NCI-H526 (cell line): ENCODE measurements at regions not wholly inside any gene's neighbourhood (a gene's known extent, or its start where the extent isn't known, plus 50 kb on each side); places are given as distances from the start of the nearest gene placed in this dataset.
"Not testable (repeated sequence)": the region's sequence is repeated elsewhere in the genome, so short reads cannot be mapped to it uniquely, and the experiment has no call there.

Source experiments
- DNase-seq, 2 experiments: peaks; one replicate each; lab custom pipeline; 2025; lab: John Stamatoyannopoulos, UW

DNA sequence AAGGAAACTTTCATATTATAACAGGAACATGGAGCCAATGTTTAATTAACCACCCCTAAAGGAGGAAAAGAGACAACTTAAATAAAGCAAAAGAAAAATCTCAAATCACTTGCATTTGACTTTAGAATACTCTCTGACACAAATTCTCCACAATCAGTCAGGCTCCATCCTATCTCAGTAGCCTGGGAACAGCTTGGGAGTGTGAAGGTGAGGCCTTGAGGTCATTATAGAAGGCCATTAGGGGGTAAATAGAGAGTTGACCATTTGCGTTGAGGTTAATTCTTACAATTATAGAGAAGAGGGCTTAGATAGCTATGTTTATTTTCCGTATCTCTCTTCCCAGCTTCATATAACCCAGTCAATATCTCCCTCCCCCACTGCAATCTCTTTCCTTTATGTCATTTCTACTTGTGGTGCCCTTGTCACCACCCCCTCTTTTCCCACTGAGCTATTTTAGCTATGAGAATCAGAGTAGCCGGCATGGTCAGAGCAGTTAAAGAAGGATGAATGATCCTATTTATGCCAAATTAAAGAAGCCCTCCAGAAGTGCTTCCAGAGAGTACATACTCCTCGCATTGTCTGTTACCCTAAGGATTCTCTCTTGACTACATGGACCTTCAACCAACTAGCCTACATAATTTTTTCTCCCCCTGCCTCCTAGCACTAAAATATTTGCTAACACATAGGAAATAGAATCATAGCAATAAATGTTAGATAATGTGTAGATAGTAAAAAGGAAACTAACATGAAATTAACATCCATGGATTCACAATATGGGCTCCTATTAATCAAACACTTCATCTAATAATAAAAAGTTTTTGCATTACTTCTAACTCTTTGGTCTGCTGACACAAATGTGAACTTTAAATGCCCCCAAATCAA lies 135.2 kb upstream of the KRR1 start:
- no peak for DNase-seq

DNA sequence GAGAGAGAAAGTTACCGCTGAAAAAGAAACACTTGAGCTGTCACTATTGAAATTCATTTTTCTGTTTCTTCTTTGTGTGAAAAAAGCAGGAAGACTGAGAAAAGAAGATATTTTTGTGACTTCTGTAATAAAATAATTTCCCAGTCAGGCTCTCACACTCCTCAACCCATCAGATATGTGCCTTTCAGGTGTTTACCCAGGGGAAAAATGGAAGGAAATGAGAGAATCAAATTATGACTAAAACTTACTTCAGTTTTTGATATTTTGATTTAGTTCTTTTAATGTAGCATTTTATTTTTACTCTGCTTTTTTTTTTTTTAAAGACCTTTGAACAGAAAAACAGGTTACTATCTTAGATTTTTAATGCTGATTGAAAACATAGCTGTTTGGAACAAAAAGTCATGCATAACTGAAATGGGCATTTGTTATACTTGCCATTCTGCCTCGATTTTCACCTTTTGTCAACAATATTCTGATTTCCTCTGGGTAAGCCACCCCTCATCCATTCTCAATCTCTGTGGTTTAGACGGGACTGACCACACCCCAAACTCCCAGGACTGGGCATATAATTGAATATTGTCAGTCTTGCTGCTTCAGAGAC lies 133.2 kb upstream of the KRR1 start:
- no peak for DNase-seq

DNA sequence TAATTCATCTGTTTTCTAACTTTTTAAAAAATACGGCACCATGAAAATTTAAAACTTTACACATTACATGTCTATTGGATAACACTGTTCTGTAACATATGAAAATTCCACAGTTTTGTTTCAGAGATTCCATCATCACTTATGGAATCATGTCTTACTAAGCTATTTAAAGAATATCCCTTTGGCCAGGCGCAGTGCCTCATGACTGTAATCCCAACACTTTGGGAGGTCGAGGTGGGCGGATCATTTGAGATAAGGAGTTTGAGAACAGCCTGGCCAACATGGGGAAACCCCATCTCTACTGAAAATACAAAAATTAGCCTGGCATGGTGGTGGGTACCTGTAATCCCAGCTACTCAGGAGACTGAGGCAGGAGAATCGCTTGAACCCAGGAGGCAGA lies 131.7 kb upstream of the KRR1 start:
- DNase-seq: not testable (repeated sequence)

DNA sequence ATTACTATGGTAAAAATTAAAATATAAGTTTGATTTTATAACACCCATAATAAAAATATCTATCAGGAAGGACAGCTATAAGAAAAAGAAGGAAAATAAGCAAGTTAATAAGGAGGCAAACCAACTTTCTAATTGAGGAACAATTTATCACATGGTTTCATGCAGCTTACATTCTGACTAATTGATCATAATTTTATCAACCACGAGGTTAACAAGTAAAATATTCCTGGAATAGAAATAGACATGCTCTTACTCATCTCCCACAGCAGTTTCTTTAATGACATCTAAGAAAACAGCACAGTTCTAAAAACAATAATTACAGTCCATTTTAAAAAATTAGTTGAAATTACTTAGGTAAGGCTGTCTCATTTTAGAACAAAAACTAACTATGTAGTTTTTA lies 130.8 kb upstream of the KRR1 start:
- no peak for DNase-seq

DNA sequence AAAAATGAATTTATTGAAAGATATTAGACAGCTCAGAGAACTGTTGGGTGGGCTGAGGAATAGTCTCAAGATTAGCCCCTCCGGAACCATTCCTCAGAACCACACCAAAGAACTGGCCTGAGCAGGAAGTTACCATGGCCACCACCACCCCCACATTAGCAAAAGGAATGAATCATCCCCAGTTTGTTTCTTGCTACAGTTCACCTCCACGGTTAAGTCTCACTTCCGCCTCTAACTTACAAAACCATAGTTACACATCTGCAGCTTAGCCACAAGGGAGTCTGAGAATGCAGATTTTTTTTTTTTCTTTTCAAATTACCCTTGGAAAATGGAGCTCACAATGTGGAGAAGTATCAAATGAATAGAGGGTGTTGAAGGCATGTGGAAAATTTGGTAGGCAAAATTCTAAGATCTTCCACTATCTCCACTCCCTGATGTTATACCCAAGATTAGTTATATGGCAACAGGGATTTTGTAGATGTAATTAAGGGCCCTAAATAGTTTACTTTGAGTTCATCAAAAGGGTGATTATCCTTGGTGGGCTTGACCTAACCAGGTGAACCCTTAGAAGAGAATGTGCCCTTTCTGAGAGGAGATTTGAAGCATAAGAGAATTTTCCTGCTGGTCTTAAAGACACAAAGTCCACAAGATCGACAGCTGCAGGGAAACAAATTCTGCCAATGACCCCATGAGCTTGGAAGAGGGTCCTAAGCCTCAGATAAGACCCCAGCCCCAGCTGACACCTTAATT lies 129.8 kb upstream of the KRR1 start:
- no peak for DNase-seq

DNA sequence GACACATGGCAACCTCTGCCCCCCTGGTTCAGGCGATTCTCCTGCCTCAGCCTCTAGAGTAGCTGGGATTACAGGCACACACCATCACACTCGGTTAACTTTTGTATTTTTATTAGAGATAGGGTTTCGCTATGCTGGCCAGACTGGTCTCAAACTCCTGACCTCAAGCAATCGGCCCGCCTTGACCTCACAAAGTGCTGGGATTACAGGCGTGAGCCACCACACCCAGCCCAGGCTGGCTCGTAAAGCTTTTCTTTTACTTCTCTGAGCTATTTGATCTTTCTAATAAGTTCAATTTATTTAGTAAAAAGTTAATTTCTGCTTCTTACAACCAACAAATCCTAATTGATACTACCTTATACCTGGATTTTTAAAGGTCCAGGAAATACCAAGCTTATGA lies 127.4 kb upstream of the KRR1 start:
- no peak for DNase-seq

DNA sequence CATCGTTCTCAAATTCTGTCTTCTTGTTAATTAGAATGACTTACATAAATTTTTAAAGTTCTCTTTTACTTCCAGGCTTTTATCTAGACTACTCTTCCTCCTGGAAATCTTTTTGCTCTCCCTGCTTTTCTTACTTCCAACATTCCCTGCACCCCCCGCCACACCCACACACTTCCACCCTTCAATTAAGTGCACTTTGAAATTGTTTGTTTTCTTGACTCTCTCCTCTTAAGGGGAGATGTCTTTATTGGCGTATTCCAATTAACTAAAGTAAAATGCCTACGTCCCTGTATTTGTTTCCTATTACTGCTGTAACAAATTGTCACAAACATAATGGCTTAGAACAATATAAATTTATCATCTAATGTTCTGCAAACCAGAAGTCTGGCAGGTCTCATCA lies 125.2 kb upstream of the KRR1 start:
- no peak for DNase-seq

DNA sequence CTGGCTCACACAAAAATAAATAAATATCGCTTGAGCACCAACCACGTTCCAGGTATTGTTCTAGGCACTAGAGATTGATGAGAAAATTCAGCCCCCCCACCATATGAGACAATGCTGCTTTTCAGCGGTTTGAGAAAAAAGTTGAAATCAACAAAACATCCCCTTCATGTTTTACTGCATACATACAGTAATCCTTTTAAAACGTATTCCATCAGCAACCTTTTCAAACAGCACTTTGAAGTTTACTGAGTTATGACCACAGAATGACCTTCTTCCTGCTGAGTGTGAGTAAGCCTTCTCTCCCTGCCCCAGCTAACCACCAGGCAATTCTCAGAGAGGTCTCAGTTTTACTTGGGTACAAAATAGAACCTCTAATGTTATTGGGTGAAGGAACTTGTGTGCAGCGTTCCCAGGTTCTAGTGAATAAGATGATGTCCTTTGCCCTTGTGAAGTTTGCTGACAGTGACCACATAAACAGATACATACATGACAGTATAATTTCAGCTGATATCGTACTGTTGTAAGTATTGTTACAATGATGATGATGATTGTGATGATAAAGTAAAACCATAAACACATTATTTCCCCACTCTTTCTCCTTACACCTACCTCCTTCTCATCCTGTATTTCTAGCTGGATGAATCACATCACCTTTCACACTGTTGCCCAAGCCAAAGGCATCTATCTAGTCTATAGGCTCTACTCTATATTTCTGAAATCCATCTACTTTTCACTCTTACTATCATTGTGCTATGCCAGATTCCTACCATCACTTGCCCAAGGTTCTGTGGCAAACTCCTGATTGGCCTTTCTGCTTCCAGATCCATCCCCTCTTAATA lies 124.4 kb upstream of the KRR1 start:
- DNase-seq: no peak

DNA sequence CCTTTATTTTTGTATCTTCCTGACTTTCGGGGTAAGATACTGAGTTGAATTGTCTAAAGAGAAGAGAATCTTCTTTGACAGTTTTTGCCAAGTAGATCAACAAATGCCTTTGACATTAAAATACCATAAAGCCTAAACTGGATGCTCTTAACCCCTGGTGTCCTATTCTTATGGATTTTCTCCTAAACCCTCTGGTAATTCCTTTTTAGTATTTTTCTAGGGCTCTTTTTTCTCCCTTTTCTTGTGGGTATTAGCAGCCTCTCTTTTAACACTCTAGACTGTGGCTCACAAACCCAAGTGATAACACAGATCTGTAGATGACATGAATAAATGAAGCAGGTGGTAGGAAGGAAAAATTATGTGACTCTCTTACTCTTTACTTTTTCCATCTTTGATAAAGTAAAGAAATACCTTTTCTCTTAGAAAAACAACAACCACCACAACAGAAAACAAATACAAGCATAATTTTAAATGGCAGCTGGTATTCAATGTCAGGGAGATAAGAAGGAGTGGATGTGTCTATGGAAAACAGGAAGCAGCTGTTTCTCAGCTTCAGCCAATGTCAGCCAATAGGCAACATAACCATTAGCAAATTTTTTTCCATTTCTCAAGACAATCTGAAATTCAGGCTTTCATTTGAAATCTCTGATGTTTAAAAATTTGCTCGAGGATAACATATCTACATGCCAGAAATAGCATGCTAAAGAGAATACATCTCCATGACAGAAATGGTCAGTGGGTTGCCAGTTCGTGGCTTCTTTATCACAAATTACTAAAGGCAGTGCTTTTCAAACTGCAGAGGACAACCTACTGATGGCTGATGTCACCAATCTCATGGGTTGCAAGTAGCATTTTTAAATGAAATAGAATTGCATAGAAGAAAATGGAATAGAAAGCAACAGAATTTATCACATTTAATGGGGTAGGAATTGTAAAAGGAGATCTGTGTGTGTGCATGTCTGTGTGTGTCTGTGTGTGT lies 123.1 kb upstream of the KRR1 start:
- DNase-seq: no peak

DNA sequence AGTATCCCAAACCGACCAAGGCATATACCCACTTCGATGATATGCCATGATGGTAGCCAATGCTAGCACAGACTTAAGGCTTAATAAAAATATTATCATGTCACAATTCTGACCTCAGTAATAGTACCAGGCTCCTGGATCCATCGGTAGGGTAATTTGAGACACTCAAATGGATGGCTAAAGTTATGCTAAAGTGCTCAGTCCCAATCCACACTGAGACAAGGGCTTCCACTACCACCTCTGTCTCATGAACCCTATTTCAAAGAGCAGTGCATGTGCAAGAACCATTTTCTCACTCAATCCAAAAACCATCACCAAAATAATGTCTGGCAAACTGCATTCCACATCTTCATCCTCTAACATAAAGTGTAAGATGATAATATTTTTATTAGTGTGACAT lies 122.4 kb upstream of the KRR1 start:
- no peak for DNase-seq

DNA sequence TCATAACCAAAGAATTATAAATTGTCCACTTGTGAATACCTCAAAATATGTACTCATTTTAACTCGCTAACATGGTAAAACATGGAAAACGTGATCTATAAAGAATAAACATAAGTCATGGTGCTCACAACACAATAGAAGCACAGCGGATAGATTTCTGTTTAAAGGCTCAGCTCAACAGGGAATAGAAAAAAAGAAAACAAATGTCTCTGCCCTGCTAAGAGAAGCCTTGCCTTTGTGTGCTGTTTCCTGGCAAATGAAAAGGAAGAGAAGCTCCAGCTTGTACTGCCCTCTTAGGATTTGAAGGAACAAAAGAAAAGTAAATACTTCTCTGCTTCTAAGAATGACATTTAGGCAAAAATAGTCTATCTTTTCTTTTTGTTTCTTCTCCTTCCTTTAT lies 121.0 kb upstream of the KRR1 start:
- DNase-seq: peak; percentile 26 to 32

DNA sequence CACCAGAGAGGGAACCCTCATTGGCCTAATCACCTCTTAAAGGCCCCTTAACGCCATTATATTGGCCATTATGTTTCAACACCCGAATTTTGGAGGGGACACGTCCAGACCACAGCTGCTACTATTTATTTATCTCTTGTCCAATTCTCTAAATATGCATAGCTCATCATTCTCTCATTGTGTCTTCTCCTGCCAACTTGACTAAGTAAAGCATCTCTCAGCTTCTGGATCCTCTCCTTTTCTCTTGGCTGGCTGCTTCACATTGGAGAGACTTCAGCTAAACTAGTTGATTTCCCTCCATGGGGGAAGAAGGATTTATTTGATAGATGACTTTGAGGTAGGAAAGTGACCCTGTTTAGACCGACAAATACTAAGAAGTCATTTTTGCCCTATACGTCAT lies 120.4 kb upstream of the KRR1 start:
- DNase-seq: no peak

DNA sequence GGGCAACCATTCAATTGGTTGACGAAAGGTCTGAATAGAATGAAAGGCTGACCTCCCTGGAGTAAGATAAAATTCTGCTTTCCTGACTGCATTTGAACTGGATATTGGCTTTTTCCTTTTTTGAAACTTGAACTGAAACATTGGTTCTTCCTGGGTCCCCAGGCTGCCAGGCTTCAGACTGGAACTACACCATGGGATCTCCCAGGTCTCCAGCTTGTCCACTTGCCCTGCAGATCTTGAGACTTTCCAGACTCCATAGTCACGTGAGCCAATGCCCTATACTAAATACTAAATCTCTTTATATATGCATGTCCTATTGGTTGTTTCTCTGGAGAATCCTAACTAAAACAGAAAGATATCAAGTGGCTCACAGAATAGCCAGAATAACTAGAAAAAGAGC lies 118.7 kb upstream of the KRR1 start:
- DNase-seq: no peak

DNA sequence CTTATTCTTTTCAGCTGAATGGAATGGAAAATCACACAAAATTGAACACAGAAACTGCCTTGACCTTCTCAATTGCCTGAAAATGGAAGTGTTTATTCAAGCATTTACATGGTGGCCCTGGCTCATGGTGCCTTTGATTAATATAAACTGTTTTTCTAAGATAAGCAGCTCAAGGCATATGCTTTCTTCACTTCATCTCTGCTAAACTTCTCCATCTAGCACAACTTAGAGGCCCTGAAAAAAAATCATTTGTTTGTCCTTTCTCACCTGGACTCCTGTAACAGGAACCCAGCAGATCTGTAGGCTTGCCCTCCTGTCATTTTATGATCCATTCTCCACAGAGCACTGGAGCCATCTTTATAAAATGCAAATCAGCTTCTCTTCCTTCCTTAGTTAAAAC lies 117.5 kb upstream of the KRR1 start:
- peak; percentile 16 to 37 for DNase-seq

DNA sequence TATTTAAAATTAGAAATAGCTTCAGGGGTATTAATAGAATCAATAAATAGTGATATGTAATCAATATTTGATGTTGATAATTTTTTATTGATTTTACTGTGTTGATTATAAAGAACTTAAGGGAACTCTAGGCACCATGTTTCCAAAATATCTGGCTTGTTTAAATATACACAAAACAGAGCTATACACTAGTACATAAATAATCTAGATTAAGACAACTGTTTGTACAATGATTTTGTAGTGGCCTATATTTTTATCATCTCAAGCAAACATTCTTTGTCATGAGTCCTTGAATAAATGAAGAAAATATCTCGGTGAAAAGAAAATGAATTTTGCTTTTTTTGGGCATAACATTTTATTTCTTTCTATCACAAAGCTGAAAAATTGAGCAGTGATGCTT lies 117.1 kb upstream of the KRR1 start:
- no peak for DNase-seq

DNA sequence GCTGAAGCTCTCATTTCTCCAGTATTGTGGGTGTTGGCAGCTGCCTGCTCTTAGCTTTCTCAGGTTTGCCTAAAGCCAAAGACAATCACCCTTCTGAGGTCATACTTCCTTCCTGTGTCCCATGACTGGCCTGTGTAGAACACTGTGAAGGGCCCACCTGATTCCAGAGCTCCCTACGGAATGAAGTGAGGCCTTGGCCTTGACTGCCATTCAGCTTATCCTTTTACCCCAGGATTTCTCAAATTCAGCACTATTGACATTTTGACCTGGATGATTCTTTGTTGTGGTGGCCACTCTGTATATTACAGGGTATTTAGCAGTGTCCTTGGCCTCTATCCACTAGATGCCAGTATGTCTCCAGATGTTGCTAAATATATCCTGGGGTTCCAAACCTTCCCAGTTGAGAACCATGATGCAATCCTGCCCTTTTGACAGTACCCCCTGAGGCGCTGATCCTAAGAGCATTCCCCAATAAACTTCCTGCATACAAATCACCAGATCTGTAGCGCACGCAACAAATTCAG lies 112.3 kb upstream of the KRR1 start:
- peak in 1 of 2 experiments; percentile 11 for DNase-seq

DNA sequence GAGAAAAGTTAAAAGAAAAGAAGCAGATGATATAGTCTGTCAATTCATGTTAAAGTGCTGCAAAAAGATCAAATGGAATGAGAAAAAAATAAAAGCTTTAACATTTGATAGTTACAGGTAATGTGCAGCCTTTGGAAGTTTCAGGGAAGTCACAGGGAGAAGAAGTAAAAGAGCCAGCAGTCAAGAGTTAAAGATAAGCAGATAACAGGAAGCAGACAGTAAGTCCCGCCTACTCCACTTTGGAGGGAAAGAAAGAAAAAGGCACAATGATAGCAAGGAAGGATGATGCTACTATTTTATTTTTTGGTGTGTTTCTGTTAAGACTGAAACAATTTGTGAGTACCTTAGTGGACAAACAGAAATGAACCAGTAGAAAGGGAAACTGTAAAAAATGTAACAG lies 111.1 kb upstream of the KRR1 start:
- DNase-seq: no peak

DNA sequence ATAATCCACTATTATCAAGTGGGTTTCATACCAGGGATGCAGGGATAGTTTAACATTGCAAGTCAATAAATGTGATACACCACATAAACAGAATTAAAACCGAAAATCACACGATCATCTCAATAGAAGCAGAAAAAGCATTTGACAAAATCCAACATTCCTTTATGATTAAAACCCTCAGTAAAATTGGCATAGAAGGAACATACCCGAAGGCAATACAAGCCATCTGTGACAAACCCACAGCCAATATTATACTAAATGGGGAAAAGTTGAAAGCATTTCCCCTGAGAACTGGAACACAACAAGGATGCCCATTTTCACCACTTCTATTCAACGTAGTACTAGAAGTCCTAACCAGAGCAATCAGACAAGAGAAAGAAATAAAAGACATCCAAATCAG lies 103.0 kb upstream of the KRR1 start:
- DNase-seq: not testable (repeated sequence)

DNA sequence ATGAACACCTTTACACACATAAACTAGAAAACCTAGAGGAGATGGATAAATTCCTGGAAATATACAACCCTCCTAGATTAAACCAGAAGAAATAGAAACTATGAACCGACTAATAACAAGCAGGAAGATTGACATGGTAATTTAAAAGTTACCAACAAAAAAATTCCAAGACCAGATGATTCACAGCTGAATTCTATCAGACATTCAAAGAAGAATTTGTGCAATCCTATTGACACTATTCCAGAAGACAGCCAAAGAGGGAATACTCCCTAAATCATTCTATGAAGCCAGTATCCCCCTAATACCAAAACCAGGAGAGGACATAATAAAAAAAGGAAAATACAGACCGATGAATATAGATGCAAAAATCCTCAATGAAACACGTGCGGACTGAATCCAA lies 102.6 kb upstream of the KRR1 start:
- no peak for DNase-seq

DNA sequence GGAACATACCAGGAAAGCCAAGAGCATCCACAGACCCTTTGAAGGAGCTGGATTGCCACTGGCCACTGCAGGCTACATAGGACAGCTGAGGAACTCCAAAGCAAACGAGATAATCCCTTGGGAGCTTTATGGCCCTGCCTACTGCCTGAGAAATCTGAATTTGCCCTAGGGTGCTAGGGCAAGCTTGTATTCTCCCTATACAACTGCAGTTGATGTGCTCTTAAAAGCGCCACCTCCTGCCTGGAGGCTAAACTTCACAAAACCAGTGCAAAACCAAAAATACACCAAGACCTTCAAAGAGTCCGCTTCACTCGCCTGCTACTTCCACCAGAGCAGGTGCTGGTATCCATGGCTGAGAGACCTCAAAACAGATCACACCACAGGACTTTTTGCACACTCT lies 99.6 kb upstream of the KRR1 start:
- DNase-seq: no peak

DNA sequence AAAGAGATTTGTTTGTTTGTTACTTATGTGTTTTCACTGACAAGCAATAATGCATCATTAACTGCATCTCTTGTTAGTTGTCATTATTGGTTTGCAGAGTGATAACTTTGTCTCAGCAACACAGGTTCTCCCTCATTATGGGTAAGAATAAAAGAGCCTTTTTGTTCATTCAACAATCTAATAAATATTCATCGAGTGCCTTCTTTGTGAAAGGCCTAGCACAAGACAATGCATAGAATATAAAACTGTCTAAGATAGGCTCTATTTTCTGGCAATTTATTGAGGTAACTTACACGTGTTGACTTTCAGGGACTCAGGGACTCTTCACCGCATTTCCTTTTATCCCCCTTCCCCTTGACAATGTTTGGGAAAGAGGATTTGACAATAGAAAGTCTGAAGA lies 95.5 kb upstream of the KRR1 start:
- no peak for DNase-seq
